ENCODE measurements at regions not wholly inside any gene's neighbourhood (a gene's known extent, or its start where the extent isn't known, plus 50 kb on each side); places are given as distances from the start of the nearest gene placed in this dataset.

GRCh38 chr10:62323751-62324150 is 50.4 kb upstream of the ZNF365 start:
- no peak for TF ChIP-seq CTCF (IDR thresholded peaks at IDR 0.05; ENCODE audit: insufficient read depth, low read length, missing control alignments)
- ChIA-PET CTCF (interaction anchor here (1.3 kb wide), 1 partner anchor 56 kb away, joined by 3 read pairs; no protein-coding TSS in a partner anchor), POLR2A (no interaction called here)
- DNase-seq (ENCODE audit: low read depth, low spot score), result no peak
- H3K4me3 ChIP-seq (ENCODE audit: low read depth, low read length), result no peak overlapping the region

Measured in AG04449 (cell line).